H9 (cell line): ENCODE measurements at regions not wholly inside any gene's neighbourhood (a gene's known extent, or its start where the extent isn't known, plus 50 kb on each side); places are given as distances from the start of the nearest gene placed in this dataset.

ENCODE experiments used
- DNase-seq: peaks from one replicate; pipeline ENCODE4 v3.0.0-alpha.2; 2017
- H2AFZ ChIP-seq: one replicate; pipeline ENCODE4 v1.6.1; 2013; ENCODE audit warnings: mild to moderate bottlenecking, low read length, control low read depth, moderate library complexity
- H2AK5ac ChIP-seq: 2 replicates; pipeline ENCODE4 v1.6.1; 2013; ENCODE audit warnings: low read length, control low read depth, mixed read lengths; ENCODE audit not compliant: insufficient read length
- H2BK120ac ChIP-seq: one replicate; pipeline ENCODE4 v1.6.1; 2013; ENCODE audit warnings: low read depth, mild to moderate bottlenecking, low read length, control low read depth, inconsistent platforms; ENCODE audit not compliant: poor library complexity, severe bottlenecking
- H2BK12ac ChIP-seq: 2 replicates; pipeline ENCODE4 v1.6.1; 2013; ENCODE audit warnings: low read length, control low read depth, mixed read lengths, low read depth; ENCODE audit not compliant: insufficient read length
- H2BK15ac ChIP-seq: 2 replicates; pipeline ENCODE4 v1.6.1; 2013; ENCODE audit warnings: low read depth, low read length, control low read depth
- H2BK20ac ChIP-seq: one replicate; pipeline ENCODE4 v1.6.1; 2013; ENCODE audit warnings: low read depth, mild to moderate bottlenecking, low read length, control low read depth, inconsistent platforms; ENCODE audit not compliant: poor library complexity, severe bottlenecking
- H2BK5ac ChIP-seq: 2 replicates; pipeline ENCODE4 v1.6.1; 2013; ENCODE audit warnings: low read length, control low read depth, mixed read lengths; ENCODE audit not compliant: insufficient read length
- H3K14ac ChIP-seq: 2 replicates; pipeline ENCODE4 v1.6.1; 2013; ENCODE audit warnings: low read length, control low read depth; ENCODE audit not compliant: insufficient read depth
- H3K18ac ChIP-seq: 2 replicates; pipeline ENCODE4 v1.6.1; 2013; ENCODE audit warnings: low read depth, mild to moderate bottlenecking, mixed read lengths, low read length, control low read depth; ENCODE audit not compliant: insufficient read length
- H3K23ac ChIP-seq: 2 replicates; pipeline ENCODE4 v1.6.1; 2013; ENCODE audit warnings: low read length, control low read depth, mixed read lengths, low read depth; ENCODE audit not compliant: insufficient read length
- H3K23me2 ChIP-seq: 2 replicates; pipeline ENCODE4 v1.6.1; 2013; ENCODE audit warnings: low read depth, mild to moderate bottlenecking, mixed read lengths, low read length, control low read depth; ENCODE audit not compliant: insufficient read length, poor library complexity, severe bottlenecking
- H3K27ac ChIP-seq: 2 replicates; pipeline ENCODE4 v1.5.1; 2013; ENCODE audit warnings: low read length, control low read depth, mixed read lengths, low read depth; ENCODE audit not compliant: insufficient read length
- H3K27me3 ChIP-seq: 2 replicates; pipeline ENCODE4 v1.6.1; 2013; ENCODE audit warnings: low read length, control low read depth, inconsistent platforms; ENCODE audit not compliant: insufficient read depth
- H3K4ac ChIP-seq: 2 replicates; pipeline ENCODE4 v1.6.1; 2013; ENCODE audit warnings: low read depth, mild to moderate bottlenecking, control low read depth, inconsistent platforms, low read length, moderate library complexity
- H3K4me1 ChIP-seq: 2 replicates; pipeline ENCODE4 v1.6.1; 2013; ENCODE audit warnings: low read length, control low read depth, inconsistent platforms; ENCODE audit not compliant: insufficient read depth
- H3K4me2 ChIP-seq: 2 replicates; pipeline ENCODE4 v1.6.1; 2013; ENCODE audit warnings: low read length, control low read depth, mixed read lengths; ENCODE audit not compliant: insufficient read length, insufficient read depth
- H3K56ac ChIP-seq: 2 replicates; pipeline ENCODE4 v1.6.1; 2013; ENCODE audit warnings: low read depth, mild to moderate bottlenecking, mixed read lengths, low read length, control low read depth; ENCODE audit not compliant: insufficient read length
- H3K79me1 ChIP-seq: 2 replicates; pipeline ENCODE4 v1.6.1; 2013; ENCODE audit warnings: low read depth, mild to moderate bottlenecking, moderate library complexity, low read length, control low read depth, inconsistent platforms; ENCODE audit not compliant: insufficient read depth, poor library complexity, severe bottlenecking
- H3K79me2 ChIP-seq: 2 replicates; pipeline ENCODE4 v1.6.1; 2013; ENCODE audit warnings: low read length, control low read depth, inconsistent platforms; ENCODE audit not compliant: insufficient read depth
- H3K9ac ChIP-seq: 2 replicates; pipeline ENCODE4 v1.6.1; 2013; ENCODE audit warnings: low read length, control low read depth, mixed read lengths; ENCODE audit not compliant: insufficient read length; ENCODE audit errors: extremely low read depth
- H3K9me3 ChIP-seq: one replicate; pipeline ENCODE4 v1.6.1; 2013; ENCODE audit warnings: low read depth, low read length, inconsistent platforms; ENCODE audit not compliant: control insufficient read depth
- H3T11ph ChIP-seq: one replicate; pipeline ENCODE4 v1.6.1; 2013; ENCODE audit warnings: mild to moderate bottlenecking, low read length, control low read depth, inconsistent platforms
- H4K20me1 ChIP-seq: one replicate; pipeline ENCODE4 v1.6.1; 2013; ENCODE audit not compliant: control insufficient read depth, insufficient read length, insufficient read depth
- H4K5ac ChIP-seq: 2 replicates; pipeline ENCODE4 v1.6.1; 2013; ENCODE audit warnings: low read depth, mild to moderate bottlenecking, mixed read lengths, low read length, control low read depth; ENCODE audit not compliant: insufficient read length
- H4K8ac ChIP-seq: replicated peaks from 2 replicates; pipeline ENCODE4 v1.6.1; 2013; ENCODE audit warnings: low read length, control low read depth, mixed read lengths, low read depth; ENCODE audit not compliant: insufficient read length
- H4K91ac ChIP-seq: 2 replicates; pipeline ENCODE4 v1.6.1; 2013; ENCODE audit warnings: low read depth, mild to moderate bottlenecking, moderate library complexity, mixed read lengths, low read length, control low read depth; ENCODE audit not compliant: insufficient read length
- H3K27ac Mint-ChIP-seq, 3 experiments: 2 replicates in 2 of 3; 3 replicates in 1 of 3; pipeline ENCODE4 v1.8.0; 2020 to 2021; ENCODE audit warnings: mixed read lengths in 3 of 3, mild to moderate bottlenecking in 1 of 3, moderate library complexity in 1 of 3
- H3K27me3 Mint-ChIP-seq: 2 replicates; pipeline ENCODE4 v1.8.0; 2021; ENCODE audit warnings: low read depth, mild to moderate bottlenecking, moderate library complexity, mixed read lengths
- H3K36me3 Mint-ChIP-seq, 3 experiments: 2 replicates in 2 of 3; 3 replicates in 1 of 3; pipeline ENCODE4 v1.8.0; 2020 to 2021; ENCODE audit warnings: low read depth in 3 of 3, mixed read lengths in 3 of 3; ENCODE audit not compliant: insufficient read depth in 1 of 3
- H3K4me1 Mint-ChIP-seq, 2 experiments: 2 replicates each; pipeline ENCODE4 v1.8.0; 2020; ENCODE audit warnings: mixed read lengths in 2 of 2
- H3K4me3 Mint-ChIP-seq, 2 experiments: 2 replicates in 1 of 2; 3 replicates in 1 of 2; pipeline ENCODE4 v1.8.0; 2020 to 2021; ENCODE audit warnings: mild to moderate bottlenecking in 2 of 2, mixed read lengths in 2 of 2, moderate library complexity in 1 of 2
- H3K9me3 Mint-ChIP-seq, 2 experiments: 2 replicates in 1 of 2; 3 replicates in 1 of 2; pipeline ENCODE4 v1.8.0; 2020; ENCODE audit warnings: mild to moderate bottlenecking in 2 of 2, mixed read lengths in 2 of 2, moderate library complexity in 1 of 2
- whole genome bisulfite sequencing: extraction: QIAGEN DNeasy Blood & Tissue Kit; methylation state at CpG from one replicate; pipeline ENCODE4 v1.1.7; 2013; ENCODE audit warnings: missing lambda C conversion rate, low lambda C conversion rate, mixed read lengths; ENCODE audit not compliant: insufficient read length; ENCODE audit errors: extremely low coverage; 5-methylcytosine and 5-hydroxymethylcytosine counted together
- TF ChIP-seq, protein P1 (sequence below): fragments of 200-600 bp; sonication (generic); conservative IDR thresholded peaks from 3 replicates; pipeline ENCODE4 v1.8.0; 2021; ENCODE audit warnings: antibody characterized with exemption, mild to moderate bottlenecking

DNA sequence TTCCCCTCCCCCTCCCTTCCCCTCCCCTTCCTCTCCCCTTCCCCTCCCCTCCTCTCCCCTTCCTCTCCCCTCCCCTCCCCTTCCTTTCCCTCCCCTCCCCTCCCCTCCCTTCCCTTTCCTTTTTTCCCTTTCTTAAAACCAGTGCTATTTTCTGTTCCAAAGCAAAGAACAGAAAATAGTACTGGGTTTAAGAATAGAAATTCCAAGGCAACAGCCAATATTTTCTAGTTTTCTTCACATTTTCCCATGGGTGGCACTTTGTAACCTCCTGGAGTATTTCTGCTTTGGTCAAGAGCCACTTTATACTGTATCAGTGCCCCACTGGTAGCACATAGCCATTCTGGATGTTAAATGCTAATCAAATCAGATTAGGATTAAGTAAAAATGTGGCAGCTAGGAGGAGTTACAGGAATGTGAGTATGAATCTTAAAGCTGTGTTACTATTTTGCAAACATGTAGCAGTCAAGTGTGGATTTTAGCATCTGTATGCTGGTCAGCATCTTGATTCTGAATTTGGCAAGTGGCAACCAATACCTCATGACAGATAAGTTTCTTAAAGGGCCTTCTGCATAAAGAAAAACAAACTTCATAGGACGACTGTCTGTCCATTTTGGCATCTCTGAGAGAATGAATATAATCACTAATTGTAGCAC, 126.4 kb downstream of the CEP57L1 start:
- no CpG with 5 or more reads among the region's 1 CpG for WGBS
- Histone ChIP-seq H3K4me2 (no peak overlapping the region), H2BK20ac (no peak overlapping the region), H2AK5ac (no peak overlapping the region), H3K14ac (no peak overlapping the region), H2AFZ (no peak overlapping the region), H3K4me1 (no peaks in the 10 kb centered on the region), H3K79me1 (no peaks in the 10 kb centered on the region), H3K18ac (no peak overlapping the region), H3K56ac (no peak overlapping the region), H3K23ac (no peak overlapping the region), H3K27me3 (no peaks in the 10 kb centered on the region), H3K9ac (no peak overlapping the region), H4K20me1 (no peaks in the 10 kb centered on the region), H3K79me2 (no peaks in the 10 kb centered on the region), H3T11ph (no peak overlapping the region), H3K9me3 (no peaks in the 10 kb centered on the region), H3K27ac (no peak overlapping the region), H2BK12ac (no peak overlapping the region), H3K4ac (no peak overlapping the region), H4K8ac (no peak overlapping the region), H2BK5ac (no peak overlapping the region), H2BK120ac (no peak overlapping the region), H2BK15ac (no peak overlapping the region), H4K91ac (no peak overlapping the region), H3K23me2 (no peaks in the 10 kb centered on the region), H4K5ac (no peak overlapping the region)
- peaks cover 4 to 6% of the 10 kb centered on the region in 2 experiments; a peak in 3 of 4 replicates for H3K4me1 Mint-ChIP-seq
- TF ChIP-seq, protein P1, sequence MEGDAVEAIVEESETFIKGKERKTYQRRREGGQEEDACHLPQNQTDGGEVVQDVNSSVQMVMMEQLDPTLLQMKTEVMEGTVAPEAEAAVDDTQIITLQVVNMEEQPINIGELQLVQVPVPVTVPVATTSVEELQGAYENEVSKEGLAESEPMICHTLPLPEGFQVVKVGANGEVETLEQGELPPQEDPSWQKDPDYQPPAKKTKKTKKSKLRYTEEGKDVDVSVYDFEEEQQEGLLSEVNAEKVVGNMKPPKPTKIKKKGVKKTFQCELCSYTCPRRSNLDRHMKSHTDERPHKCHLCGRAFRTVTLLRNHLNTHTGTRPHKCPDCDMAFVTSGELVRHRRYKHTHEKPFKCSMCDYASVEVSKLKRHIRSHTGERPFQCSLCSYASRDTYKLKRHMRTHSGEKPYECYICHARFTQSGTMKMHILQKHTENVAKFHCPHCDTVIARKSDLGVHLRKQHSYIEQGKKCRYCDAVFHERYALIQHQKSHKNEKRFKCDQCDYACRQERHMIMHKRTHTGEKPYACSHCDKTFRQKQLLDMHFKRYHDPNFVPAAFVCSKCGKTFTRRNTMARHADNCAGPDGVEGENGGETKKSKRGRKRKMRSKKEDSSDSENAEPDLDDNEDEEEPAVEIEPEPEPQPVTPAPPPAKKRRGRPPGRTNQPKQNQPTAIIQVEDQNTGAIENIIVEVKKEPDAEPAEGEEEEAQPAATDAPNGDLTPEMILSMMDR, result no peak
- no peak overlapping the region for H3K27ac Mint-ChIP-seq
- H3K9me3 Mint-ChIP-seq, result no peaks in the 10 kb centered on the region
- DNase-seq, result no peak
- no peaks in the 10 kb centered on the region for H3K36me3 Mint-ChIP-seq
- H3K4me3 Mint-ChIP-seq, result no peak overlapping the region
- no peaks in the 10 kb centered on the region; the same call in 1 of the 2 replicates for H3K27me3 Mint-ChIP-seq
